HL-60 (cell line): ENCODE measurements at regions not wholly inside any gene's neighbourhood (a gene's known extent, or its start where the extent isn't known, plus 50 kb on each side); places are given as distances from the start of the nearest gene placed in this dataset.

Experiments used
- CTCF ChIP-seq: IDR thresholded peaks from one replicate; pipeline ENCODE4 v1.5.1; 2011; ENCODE audit warnings: low read length, control low read depth, inconsistent platforms; ENCODE audit not compliant: insufficient read depth
- GABPA ChIP-seq: IDR thresholded peaks from 2 replicates; pipeline ENCODE4 v1.6.1; 2012; ENCODE audit warnings: low read depth
- POLR2AphosphoS5 ChIP-seq: IDR thresholded peaks from 2 replicates; pipeline ENCODE4 v1.6.1; 2012; ENCODE audit warnings: low read depth
- REST ChIP-seq: IDR thresholded peaks from 2 replicates; pipeline ENCODE4 v1.6.1; 2012; ENCODE audit warnings: low read depth; ENCODE audit not compliant: insufficient replicate concordance
- SPI1 ChIP-seq: IDR thresholded peaks from 2 replicates; pipeline ENCODE4 v1.6.1; 2012; ENCODE audit warnings: low read depth, mild to moderate bottlenecking, borderline replicate concordance

DNA sequence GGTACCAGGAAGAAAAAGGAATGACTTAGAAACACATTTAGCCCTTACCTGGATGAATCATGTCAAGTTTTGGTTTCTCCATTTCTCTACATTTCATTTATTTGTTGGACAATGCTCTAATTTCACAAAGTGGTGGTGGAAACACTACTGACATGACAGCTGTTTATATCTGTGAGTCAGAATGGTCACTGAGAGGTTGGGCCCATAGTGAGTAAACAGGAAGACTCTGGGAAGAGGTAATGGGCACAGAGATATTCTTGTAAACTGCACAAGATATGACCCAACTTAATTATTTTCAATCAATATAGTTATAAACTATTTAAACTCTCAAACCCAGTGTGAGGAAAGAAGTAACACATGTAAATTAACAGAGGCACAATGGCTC lies 176.3 kb upstream of the MEOX2 start:
- TF ChIP-seq CTCF (no peak), GABPA (no peak), REST (no peak), POLR2AphosphoS5 (no peak), SPI1 (no peak)
